GM19463 (cell line): ENCODE measurements at regions not wholly inside any gene's neighbourhood (a gene's known extent, or its start where the extent isn't known, plus 50 kb on each side); places are given as distances from the start of the nearest gene placed in this dataset.
"Not testable (repeated sequence)": the region's sequence is repeated elsewhere in the genome, so short reads cannot be mapped to it uniquely, and the experiment has no call there.

Source experiments
- ATAC-seq: cut with Tn5 transposase; IDR thresholded peaks from one replicate; pipeline ENCODE4 v1.9.1; 2021; ENCODE audit warnings: mild to moderate bottlenecking, moderate library complexity; ENCODE audit not compliant: unreplicated experiment

DNA sequence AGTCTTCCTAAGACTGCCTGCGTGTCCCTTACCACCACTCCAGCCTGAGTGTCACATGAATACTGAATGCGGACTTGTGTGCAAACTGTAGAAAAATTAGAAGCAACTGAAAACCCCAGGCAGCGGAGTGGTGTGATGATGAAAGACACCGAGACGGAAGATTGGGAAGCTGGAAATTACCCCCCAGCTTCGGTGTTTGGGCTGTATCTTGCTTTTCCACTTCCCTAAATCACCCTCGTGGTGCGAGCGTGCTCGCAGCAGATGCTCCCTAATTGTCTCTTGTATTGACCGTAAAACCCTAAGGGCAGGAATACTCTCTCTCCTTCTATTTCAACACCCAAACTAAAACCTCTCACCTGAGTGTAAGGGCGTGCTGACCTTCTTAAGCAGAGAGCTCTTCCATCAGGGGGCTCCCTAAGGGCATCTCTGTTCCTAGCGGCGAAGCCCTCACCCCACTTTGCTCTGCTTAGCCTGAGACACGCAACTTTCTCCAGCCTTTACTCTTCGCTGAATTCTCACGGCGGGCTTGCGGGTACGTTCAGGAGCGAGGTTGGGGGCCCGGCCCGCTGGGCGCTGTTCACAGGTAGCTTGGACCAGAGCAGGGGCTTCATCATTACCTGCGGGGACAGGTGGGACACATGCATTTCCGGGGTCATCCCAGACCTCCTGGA is 62.4 kb downstream of the CRYBB2 start:
- no peak for ATAC-seq

DNA sequence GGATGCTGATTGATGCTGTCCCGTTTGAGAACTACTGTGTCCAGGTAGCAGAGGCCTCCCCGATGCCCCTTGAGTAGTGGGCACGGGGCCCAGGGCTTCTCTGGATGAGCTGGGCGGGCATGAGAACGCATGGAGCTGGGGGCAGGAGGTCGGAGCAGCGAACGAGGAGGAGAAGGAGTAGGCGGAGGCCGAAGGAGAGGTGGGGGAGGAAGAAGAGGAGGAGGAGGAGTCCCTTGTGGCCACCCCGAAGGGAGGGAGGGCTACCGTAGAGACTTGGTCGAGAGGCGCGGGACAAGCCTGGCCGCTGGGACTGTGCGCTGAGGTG is 62.9 kb downstream of the CRYBB2 start:
- no peak for ATAC-seq

DNA sequence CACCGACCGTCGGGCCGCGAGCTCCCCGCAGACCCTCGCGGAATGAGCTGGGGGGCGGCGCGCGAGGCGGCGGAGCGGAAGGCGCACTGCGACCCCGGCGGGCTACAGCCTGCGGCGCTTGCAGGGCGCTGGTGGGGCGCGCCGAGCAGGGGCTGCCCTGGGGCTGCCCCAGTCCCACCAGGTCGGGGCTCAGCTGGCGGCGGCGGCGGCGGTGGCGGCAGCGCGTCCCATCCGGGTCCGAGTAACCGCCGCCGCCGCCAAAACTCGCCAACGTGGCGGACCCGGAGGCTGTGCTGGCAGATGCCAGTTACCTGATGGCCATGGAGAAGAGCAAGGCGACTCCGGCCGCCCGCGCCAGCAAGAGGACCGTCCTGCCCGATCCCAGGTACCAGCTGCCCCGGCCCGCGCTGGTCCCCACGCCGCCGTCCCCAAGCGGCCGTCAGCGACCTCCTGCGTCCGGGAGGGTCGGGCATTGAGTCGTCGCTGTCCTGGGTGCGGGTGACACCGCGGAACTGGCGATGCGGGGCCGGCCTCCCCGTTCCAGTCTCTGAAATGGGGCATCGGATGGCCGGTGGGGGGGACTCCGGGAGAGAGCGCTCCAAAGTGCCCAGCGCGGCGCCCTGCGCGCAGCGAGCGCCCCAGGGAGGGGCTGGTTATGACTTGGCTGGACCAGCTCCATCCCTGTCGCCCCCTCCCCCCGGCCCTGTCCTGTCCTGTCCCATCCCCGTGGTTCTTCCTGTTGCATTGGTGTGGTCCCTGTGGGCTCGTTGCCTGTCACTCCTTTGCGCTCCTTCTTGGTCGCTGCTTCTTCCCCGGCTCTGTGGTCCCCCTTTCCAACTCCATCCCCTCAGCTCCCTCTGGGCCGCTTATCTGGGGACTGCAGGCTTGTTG is 63.5 kb downstream of the CRYBB2 start:
- no peak for ATAC-seq

DNA sequence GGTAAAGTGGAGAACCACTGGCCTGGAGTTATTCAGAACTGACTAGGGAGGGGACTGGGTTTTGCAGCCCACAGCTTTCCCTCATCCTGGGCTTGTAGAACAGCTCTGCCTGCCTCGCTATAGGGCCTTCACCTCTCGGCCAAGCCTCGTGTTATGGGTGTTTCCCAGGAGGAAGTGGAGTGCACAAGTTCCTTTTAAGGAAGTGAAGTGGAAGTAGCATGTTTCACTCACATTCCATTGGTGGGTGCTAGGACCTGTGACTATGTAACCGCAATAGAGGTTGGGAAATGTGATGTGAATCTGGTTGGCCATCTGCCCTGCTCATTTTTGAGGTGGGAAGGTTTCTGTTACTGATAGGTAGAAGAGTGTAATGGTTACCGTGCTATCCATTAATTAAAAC is 69.0 kb downstream of the CRYBB2 start:
- ATAC-seq: not testable (repeated sequence)

DNA sequence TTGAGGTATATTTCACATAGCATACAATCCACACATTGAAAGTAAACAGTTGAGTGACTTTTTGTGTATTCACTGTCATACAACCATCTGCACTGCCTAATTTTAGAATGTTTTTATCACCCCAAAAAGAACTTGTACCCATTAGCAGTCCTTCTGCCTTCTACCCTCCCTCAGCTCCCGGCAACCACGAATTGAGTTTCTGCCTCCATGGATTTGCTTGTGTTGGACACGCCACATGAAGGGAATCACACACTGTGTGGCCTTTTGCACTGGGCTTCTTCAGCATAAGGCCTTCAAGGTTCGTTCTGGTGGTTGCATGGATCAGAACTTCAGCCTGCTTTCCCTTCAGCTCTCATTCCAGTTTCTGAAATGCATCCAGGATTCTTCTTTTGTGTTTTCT is 82.5 kb downstream of the CRYBB2 start:
- ATAC-seq: not testable (repeated sequence)

DNA sequence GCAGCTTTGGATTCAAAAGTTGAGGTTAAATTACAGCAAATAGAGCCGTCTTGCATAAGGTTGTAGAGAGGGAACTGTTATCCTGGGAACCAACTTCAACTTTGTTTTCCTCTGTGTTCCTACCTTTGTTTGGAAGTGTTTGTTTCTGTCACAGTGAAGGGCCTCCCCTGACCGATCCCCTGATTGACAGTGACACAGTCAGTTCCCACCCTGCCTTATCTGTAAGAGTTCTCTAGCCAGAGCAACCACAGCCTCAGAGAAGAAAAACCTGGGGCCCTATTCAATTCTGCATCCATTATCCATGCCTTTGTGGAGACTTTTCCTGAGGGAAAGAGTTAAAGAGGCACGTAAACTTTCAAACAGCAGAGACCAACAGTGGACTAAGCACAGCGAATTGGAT is 90.1 kb downstream of the CRYBB2 start:
- ATAC-seq: not testable (repeated sequence)

DNA sequence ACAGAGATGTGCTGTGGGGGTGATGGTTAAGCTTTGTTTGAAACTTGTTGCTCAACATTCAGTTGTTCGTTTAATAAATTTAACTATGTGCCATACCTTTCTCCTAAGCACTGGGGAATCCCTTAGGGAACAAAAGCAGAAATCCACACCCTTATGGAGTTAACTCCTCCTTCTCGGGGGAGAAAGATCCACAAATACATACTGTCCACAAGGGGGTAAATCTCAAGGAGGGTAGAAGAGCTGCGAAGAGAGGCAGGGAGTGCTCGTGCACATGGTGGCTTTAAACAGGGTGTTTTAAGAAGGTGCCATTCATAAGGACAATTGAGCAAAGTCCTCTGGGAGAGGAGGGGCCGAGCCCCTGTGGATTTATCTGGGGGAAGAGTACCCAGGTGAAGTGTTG is 92.5 kb downstream of the CRYBB2 start:
- not testable (repeated sequence) for ATAC-seq

DNA sequence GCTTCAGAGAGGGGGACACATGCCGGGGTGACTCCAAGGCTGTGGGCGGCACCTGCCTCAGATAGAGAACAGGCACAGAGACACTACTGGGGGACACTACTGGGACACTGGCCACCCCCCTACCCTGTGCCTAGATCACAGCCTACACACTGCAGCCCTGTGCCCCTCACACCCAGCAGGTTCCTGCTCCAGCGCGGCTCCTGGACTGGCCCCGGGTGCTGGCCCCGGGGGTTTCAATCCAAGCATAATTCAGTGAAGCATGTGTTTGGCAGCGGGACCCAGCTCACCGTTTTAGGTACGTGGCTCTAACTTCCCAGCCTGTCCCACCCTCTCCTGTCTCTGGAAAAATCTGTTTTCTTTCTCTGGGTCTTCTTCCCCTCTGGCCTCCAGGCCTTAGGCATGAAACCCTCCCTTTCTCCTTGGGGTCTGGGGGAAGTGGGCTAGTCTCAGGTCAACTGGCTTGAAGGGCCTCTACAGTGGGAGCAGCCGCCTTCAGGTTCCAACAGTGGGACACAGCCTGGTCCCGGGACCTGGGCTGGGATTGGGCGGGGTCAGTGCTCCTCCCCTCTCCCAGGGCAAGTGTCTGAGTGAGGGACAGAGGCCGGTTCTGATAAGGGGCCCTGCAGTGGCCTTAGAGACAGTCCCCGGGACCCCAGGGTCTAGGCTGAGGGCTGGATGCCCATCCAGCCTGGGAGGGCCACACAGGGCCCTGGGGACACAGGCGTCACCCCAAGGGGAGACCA is 98.8 kb downstream of the CRYBB2 start:
- no peak for ATAC-seq

DNA sequence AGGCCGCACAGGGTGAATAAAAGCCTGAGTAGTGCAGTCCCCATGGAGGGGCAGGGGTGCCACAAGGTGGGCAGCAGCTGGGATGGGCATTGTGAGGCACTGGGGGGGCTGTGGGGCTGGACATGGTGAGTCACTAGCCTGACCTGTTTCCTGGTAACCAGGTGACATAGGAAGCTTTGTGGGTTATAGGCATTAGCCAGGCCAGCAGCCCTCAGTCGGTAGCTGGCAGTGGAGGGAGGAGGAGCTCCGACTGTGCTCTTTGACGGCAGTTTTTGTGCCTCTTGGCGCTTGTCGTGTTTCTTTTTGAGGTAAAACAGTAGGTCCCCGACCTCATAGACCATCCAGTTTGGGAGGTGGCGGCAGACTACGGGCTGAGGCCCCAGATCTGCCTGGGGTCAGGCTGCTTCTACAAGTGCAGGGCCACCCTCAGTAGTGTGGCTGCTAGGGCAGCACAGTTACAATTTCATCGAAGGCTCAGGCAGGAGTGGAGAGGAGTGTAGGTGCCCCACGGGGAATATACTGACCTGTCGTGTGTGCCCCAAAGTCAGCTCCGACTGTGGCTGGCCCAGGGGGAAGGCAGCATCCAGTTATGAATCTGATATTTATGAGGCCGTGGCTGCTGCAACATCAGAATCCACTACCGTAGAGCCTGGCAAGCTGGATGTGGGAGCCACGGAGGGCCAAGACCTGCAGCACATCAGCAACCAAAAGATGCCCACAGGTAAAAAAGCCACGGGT is 107.7 kb downstream of the CRYBB2 start:
- ATAC-seq: no peak

DNA sequence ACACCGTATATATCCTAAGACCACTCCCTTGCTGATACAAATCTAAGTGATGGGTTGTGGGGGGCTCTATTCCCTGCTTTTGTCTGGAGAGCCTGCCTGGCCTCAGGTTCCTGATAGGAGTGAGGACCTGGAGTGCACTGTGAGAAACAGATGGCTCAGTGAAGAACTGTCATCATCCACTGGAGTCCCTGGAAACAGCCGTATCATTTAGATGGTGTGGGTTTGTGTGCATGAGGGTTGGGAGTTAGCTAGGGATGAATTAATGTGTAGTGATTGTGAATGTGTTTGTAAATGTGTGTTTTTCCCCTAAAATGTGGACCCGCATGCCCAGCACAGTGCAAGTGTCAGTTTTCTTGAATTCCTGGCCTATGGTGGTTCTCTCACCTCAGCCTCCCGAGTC is 111.6 kb downstream of the CRYBB2 start:
- no peak for ATAC-seq

DNA sequence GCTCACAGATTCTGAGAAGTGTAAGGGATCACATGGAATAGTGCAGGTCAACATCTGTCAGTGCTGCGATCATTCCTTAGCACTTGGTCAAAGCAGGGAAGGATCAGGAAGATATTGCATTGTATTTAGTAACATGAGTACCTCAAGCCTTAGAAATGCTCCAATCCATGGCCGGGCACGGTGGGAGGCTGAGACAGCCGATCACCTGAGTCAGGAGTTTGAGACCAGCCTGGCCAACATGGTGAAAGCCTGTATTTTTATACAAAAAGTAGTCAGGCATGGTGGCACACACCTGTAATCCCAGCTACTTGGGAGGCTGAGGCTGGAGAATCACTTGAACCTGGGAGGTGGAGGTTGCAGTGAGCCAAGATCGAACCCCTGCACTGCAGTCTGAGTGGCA is 112.5 kb downstream of the CRYBB2 start:
- not testable (repeated sequence) for ATAC-seq

DNA sequence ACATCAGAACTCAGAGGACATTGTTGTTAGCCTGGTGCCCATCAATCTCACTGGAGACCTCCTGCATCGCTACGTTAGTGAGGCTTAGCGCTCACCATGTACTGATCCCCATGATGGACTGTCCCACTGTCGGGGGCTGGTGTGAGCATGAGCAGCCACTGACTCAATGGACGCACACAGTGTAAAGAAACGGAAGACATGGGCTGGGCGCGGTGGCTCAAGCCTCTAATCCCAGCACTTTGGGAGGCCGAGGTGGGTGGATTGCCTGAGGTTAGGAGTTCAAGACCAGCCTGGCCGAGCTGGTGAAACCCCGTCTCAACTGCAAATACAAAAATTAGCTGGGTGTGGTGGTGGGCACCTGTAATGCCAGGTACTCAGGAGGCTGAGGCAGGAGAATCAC is 112.9 kb downstream of the CRYBB2 start:
- no peak for ATAC-seq

DNA sequence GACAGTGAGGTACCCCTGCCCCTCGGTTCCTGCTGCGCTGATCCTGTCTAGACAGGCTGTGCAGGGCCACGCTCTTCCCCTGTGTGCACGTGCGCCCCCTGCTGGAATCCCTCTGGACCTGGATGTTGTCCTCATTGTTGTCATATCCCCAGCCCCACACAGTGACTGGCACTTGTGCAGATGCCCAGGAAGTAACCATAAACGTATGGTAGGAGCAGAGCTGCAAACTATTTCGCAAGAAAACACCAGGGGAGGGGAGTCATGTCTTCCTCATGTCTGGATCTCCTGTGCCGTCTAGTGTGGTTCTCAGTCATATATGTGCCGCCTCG is 114.7 kb downstream of the CRYBB2 start:
- ATAC-seq: no peak

DNA sequence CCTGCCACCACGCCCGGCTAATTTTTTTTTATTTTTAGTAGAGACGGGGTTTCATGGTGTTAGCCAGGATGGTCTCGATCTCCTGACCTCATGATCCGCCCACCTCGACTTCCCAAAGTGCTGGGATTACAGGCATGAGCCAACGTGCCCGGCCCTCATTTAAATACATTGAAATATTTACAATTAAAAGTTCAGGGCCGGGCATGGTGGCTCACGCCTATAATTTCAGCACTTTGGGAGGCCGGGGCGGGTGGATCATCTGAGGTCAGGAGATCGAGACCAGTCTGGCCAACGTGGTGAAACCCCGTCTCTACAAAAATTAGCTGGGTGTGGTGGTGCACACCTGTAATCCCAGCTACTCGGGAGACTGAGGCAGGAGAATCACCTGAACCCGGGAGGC is 115.2 kb downstream of the CRYBB2 start:
- not testable (repeated sequence) for ATAC-seq

DNA sequence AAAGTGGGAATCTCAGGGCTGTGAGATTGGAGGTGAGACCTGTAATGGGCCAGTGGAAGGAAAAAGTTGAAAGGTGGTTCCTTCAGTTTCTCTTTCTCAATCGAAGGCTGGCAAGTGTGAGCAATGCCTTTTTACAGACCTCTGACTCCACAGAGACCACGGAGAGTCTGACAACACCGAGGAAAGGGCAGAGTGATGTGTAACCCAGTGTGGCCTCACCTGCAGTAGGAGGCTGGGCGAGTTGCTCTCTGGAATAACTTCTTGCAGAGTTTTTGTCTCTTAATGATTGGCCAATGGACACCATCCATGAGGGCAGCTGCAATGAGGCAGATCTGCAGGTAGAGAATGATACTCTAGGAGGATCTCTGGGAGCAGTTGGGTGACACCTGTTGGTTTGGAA is 115.8 kb downstream of the CRYBB2 start:
- not testable (repeated sequence) for ATAC-seq

DNA sequence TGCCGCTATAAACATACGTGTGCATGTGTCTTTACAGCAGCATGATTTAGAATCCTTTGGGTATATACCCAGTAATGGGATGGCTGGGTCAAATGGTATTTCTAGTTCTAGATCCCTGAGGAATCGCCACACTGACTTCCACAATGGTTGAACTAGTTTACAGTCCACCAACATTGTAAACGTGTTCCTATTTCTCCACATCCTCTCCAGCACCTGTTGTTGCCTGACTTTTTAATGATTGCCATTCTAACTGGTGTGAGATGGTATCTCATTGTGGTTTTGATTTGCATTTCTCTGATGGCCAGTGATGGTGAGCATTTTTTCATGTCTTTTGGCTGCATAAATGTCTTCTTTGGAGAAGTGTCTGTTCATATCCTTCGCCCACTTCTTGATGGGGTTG is 121.1 kb downstream of the CRYBB2 start:
- not testable (repeated sequence) for ATAC-seq

DNA sequence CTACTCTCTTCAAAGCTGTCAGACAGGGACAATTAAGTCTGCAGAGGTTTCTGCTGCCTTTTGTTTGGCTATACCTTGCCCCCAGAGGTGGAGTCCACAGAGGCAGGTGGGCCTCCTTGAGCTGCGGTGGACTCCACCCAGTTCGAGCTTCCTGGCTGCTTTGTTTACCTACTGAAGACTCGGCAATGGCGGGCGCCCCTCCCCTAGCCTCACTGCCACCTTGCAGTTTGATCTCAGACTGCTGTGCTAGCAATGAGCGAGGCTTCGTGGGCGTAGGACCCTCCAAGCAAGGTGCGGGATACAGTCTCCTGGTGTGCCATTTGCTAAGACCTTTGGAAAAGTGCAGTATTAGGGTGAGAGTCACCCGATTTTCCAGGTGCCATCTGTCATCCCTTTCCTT is 124.9 kb downstream of the CRYBB2 start:
- ATAC-seq: not testable (repeated sequence)

DNA sequence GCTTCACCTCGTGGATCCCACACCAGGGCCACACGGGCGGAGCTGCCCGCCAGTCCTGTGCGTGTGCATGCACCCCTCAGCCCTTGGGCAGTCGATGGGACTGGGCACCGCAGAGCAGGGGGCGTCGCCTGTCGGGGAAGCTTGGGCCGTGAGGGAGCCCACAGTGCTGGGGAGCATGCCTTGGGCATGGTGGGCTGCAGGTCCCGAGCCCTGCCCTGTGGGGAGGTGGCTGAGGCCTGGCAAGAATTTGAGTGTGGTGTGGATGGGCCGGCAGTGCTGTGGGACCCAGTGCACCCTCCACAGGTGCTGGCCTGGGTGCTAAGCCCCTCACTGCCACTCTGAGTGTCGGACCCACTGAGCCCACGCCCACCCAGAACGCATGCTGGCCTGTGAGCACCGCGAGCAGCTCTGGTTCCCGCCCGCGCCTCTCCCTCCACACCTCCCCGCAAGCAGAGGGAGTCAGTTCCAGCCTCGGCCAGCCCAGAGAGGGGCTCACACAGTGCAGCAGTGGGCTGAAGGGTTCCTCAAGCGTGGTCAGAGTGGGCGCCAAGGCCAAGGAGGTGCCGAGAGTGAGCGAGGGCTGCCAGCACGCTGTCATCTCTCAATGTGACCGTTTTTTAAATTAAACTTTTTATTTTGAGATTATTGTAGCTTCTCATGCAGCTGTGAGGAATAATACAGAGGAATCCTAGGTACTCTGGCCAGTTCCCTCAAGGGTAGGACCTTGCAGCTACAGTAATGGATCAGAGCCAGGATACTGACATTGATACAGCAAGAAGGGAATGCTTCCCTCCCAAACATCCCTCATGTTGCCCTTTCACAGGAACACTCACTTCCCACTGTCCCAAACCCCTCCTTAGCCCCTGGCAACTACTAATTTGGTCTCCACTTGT is 127.7 kb downstream of the CRYBB2 start:
- ATAC-seq: no peak

DNA sequence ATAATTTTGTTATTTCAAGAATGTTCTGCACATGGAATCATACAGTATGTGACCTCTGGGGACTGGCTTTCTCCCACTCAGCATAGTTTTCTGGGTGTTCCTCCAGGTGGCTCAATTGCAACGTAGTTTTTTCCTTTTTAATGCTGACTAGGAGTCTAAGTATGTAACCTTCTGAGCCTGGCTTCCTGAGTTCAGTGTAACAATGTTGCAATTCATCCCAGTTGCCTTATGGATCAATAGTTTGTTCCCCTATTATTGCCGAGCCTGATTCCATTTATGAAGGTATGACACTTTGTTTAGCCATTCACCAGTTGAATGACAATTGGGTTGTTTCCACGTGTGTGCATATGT is 128.3 kb downstream of the CRYBB2 start:
- no peak for ATAC-seq

DNA sequence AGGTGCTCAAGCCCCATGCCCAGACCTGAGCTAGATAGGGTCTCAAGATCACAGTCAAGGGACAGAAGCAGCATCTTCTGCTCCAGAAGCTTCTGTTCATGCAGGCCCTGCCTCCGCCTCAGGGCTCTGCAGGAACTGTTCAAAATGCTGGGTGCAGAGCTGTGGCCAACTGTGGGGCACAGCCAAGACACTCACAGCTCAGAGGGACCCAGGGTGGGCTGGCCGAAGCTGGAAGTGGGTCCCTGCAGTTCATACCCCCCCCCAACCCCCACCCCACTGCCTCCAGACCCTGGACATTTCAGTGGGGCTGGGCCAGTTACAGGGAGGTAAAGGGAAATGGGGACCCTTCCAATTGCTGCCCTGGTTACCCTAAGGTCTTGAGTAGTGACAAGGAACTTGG is 129.0 kb downstream of the CRYBB2 start:
- no peak for ATAC-seq
